Activated CD4-positive, alpha-beta T cell treated with anti-CD3 and anti-CD28 coated beads, Interleukin-2, amount 50 U/mL, for 24 hours (primary cell): ENCODE measurements at regions not wholly inside any gene's neighbourhood (a gene's known extent, or its start where the extent isn't known, plus 50 kb on each side); places are given as distances from the start of the nearest gene placed in this dataset.

Experiments used
- DNase-seq, 2 donors: peaks; one replicate each; pipeline ENCODE4 v3.0.0-alpha.2; 2020; ENCODE audit warnings: low read depth in 1 of 2, low spot score in 1 of 2

DNA sequence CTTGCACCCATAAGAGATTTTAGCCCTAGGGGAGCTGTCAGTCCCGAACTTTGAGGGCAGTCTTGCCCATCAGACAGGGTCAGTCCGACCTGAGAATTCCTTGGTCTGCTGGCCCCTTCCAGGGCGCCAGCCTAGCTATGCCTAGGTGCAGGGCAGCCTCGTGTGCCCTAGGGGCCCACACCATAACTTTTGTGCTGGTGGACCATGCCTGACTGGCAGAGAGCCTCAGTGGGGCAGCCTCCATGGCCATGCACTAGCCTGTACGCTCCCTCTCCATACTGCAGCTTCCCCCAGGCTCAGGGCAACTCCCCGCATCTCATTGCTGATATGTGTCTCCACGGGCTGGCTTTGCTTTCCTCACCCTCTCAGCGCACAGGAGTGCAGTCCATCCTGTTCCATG is 835.8 kb upstream of the ALCAM start:
- DNase-seq = no peak

DNA sequence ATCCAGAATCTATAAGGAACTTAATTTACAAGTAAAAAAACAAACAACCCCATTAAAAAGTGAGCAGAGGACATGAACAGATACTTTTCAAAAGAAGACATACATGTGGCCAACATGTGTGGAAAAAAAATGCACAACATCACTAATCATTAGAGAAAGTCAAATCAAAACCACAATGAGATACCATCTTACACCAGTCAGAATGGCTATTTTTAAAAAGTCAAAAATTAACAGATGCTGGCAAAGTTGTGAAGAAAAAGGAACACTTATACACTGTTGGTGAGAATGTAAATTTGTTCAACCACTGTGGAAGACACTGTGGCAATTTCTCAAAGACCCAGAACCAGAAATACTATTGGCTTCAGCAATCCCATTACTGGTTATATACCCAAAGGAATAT is 830.0 kb upstream of the ALCAM start:
- no peak for DNase-seq

DNA sequence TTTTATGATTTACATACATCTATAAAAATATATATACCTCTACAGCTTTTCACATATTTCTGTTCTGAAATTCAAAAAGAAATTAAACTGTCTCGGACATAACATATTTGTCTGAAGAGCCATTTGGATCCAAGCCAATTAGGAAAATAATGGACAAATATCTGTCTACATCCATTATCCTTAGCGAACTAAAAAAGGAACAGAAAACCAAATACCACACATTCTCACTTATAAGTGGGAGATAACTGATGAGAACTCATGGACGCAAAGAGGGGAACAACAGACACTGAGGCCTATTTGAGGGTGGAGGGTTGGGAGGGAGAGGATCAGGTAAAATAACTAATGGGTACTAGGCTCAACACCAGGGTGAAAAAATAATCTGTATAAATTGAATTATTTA is 829.4 kb upstream of the ALCAM start:
- no peak for DNase-seq

DNA sequence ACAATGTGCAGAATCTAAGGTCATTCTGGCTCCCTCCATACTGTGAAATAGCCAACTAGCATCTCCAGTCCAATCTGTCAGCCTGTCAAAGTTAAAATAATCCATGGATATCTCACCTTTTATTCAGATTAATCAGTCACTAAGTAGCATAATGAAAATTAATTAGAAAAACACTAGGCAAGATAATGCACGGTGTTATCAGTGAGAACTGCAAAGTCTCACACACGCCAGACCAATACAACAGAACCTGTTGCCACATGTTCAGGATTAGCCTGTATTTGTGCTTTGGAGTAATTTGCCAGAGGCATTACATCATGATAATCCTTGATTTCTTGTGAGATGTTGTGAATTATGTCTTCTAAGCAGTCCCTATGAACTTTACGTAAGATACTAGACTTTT is 820.4 kb upstream of the ALCAM start:
- no peak for DNase-seq

DNA sequence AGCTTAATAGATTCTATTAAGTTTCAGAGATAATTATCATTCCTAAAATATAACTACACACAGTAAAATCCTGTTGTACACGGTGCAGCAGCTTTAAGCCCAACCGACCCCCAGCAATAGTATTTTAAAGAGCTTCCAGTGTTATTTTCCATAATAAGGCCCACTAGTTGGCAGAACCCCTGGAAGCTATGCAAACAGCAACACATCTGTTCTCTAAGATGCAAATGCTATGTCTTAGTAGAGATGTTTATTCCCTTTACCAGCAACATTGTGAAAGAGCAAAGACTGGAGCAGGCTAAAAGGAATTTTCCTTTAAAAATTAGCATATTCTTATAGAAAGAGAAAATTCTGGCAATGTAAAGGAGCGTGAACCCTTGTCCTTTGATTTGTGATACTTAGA is 819.7 kb upstream of the ALCAM start:
- DNase-seq = no peak

DNA sequence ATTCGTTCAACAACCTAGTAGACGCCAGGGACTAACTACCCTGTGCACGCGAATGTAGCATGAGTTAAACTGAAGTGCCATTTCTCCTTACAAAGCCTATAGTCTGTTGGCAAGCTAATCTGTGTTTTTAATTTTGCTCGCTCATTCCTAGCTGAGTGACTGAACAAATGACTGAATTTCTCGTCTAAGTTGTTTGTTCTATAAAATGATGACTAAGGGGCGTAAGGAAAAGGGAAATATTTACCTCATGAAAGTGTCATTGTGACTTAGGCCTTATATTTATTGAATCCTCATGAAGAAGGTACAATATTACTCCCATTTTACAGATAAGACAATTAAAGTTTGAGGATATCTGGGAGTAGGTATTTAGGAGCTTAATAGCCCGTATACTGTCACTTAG is 818.3 kb upstream of the ALCAM start:
- DNase-seq = no peak

DNA sequence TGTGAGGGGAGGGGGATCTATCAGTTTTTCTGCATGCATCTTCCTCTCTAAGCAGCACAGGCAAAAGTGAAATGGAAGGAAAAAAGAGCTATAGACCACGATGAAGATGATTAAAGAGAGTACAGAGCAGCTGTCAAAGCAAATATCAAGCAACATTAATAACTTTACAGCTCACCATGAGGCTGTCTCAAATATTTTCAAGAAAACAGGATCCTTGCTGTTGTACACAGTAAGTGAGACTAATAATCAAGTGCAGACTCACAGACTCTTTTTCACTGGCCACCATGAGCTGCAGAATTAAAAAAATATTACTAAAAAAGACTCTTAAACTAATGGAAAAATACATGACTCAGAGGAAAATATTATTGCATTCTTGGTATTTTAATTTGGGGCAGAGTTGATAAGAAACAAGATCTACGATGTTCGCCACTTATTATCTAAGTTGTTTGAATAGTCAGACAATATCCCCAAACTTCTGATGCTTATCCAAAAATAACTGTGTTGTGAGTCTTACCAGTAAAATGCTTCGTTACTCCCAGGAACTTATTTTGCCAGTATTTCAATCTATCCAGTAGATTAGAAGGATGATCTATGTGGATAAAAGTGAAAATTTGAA is 817.5 kb upstream of the ALCAM start:
- DNase-seq = no peak

DNA sequence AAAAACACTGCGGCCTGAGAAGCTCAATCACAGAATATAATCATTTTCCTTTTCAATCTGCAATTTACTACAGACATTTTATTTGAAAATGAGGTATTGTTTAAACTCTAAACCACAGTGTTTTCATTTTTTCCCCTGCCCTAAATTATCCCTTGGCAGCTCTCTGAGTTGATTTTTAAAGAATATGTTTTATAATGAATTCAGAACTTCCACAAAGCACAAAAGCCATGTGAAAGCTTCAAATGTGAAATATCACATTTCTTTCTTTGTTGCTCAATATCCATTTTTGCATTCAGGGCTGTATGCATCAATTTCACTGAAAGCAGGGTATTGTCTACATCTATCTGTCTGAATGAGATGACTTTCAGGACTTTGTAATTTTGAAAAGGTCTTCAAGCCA is 813.6 kb upstream of the ALCAM start:
- no peak for DNase-seq

DNA sequence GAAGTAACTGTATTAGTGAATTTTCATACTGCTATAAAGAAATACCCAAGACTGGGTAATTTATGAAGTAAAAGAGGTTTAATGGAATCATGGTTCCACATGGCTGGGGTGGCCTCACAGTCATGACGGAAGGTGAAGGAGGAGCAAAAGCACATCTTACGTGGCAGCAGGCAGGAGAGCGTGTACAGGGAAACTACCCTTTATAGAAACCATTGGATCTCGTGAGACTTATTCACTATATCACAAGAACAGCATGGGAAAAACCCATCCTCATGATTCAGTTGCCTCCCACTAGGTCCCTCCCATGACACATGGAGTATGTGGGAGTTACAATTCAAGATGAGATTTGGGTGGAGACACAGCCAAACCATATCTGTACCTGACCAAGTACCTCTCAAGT is 812.3 kb upstream of the ALCAM start:
- DNase-seq = no peak

DNA sequence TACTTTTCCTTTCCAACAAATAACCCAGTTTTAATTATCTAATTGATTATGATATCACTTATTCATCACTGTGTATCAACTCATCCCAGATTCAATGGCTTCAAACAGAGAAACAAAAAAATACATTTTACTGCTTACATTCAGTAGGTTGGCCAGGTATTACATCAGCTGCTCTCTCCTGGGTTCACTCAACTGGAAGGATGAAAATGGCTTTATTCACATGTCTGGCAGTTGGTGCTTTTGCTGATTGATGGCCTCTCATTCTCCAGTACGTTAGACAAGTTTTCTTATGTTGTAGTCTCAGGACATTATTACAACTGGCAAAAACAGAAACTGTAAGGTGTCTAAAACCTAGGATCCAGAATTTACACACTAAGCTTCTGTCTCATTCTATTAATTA is 811.0 kb upstream of the ALCAM start:
- no peak for DNase-seq

DNA sequence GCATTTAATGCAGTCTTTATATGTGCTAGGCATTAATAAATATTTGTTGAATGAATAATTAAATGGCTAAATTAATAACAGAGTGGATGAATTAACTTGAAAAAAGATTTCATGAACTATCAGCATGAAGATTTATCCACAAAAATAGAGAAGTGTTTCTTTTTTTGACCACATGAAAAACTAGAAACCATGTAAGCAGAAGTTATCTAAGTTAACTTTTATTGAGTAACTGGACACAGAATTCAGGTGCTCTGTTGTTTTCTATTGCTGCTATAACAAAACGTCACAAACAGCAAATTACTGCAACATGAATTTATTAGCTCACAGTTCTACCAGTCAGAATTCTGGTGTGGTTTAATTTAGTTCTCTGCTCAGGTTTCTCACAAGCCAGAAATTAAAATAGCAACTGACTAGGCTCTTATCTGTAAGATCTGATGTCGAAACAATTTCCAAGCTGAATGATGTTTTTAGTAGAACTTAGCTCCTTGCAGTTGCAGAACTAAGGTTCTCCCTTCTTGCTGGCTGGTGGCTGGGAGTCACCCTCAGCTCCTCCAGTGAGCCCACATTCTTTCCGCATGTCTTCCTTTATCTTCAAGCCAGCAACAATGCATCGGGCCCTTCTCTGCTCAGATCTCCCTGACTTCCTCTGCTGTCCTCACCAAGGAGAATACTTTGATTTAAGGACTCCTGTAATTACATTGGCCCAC is 810.2 kb upstream of the ALCAM start:
- no peak for DNase-seq

DNA sequence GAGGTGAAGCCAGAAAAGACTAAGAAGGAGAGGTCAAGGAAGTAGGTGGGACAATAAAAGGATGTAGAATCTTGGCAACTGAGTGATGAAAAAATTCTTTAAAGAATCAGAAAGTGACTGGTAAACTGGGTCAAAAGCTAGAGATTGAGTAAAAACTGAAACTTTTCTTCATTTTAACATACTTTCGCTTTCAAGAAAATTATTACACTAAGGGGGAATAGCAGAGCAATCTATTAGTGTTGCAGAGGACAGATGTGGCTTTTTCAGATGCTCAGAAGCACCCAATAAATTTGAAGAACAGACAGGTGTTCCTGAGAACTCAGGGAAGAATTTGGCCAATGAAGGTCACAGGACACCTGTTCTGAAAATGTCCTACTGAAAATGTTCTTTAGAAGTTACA is 805.4 kb upstream of the ALCAM start:
- no peak for DNase-seq

DNA sequence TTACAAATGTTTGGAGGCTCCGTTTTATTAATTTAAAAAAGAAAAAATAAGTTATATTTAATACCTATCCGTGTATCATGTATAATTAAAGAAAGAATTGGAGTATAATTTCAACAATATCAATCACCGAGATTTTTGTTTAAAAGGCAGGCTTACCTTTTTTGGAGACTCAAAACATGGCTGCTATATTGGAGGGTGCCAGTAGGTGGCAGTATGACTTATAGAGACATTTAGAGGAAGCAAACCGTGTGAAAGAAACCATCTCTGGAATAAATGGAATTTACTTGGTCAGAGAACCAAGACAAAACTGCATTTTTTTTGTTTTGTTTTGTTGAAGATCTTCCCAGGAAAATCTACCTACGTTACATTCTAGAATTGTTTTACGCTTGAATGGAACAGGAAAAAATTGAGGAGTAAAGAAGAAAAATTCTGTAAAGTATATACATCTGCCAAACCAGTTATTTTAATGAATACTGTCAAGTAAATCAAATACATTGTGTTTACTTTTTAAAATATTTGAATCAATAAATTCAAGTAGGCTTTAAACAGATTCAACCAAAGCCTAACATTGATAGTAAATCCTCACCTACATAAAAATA is 802.6 kb upstream of the ALCAM start:
- DNase-seq = peak; percentile 24 to 47

DNA sequence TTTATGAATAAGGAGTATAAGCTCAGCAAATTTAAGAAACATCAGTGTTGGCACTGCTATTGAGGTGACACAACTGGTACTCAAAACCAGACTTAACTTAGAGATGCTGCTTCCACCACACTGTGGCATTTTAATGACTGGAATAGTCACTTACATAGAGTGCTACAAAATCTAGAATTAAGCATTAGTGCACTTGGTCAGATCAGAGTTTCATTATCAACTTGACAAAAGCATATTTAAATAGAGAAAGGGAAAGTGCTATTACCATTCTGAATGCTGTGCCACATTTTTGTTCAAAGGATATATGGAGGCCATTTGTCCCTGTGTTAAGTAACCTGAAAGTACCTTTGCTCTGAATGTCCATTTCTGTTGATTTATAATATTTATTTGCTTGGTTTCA is 800.7 kb upstream of the ALCAM start:
- no peak for DNase-seq

DNA sequence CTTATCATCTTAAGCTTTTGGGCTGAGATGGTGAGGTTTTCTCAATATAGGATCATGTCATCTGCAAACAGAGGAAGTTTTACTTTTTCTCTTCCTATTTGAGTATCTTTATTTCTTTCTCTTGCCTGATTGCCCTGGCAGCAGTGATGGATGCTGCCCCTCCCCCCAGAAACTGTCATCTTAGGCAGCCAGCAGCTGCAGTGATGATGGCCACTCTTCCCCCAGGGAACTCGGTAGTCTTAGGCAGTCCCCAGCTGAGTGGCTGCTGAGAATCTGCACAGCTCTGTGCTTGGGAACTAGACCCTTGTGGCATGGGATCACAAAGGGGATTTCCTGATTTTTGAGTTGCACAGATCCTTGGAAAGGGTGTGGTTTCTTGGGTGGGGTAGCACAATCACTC is 791.1 kb upstream of the ALCAM start:
- no peak for DNase-seq

DNA sequence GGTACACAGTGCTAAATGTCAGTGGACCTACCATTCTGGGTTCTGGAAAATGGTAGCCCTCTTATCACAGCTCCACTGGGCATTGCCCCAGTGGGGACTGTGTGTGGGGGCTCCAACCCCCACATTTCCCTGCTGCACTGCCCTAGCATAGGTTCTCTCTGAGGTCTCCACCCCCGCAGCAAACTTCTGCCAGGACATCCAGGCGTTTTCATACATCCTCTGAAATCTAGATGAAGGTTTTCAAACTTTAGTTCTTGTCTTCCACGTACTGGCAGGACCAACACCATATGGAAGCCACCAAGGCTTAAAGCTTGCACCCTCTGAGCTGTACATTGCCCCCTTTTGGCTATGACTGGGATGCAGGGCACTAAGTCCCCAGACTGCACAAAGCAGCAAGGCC is 788.2 kb upstream of the ALCAM start:
- DNase-seq = no peak

DNA sequence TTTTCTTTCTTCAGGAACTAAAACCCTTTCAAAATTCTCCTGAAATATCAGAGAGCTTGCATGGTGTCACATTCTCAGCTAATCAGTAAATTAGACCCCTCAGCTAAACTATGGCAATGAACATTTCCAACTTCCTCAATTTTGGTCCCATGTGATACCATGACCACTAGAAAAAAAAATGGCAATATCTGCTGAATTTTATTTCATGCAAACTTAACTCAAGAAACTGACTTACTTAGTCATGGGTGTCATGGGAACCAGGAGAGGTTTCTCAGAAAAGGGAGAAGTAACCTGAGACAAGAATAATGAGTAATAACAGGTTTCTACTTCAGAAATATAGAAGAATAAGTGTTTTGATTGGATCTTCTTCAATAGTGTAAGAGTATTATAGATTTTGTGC is 784.6 kb upstream of the ALCAM start:
- no peak for DNase-seq

DNA sequence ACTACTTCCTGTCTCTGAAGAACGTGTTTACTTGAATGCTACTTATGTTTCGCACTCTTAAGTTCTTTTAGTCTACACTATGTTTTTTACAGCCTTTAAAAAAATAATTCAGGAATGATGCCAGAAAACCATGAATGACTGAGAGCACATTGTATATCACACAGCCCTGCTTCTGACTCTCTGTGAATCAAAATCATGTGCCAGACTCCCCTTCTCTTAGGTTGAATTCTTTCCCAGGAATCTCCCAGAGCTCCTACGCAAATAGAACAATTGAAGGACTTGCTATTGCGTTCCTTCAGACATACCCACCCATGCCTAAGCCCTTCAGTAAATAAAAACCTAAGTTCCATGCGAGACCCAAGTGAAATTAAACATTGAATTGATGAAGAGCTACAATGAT is 782.0 kb upstream of the ALCAM start:
- DNase-seq = no peak

DNA sequence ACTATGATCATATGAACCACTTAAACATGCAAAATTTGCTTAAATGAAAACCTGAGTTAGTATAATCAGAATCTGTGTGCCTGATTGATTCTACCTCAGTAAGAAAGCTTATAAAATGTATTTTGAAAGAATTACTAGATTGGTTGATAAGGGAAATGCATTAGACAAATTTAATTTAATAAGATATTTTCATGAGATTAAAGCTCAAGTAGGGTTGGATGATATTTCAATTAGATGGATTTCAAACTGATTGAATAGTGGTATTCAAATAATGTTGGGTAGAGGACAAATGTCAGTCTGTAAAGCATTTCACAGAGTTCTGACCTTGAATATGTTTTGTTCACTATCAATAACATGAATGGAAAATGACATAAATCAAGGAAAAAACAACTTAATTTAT is 780.4 kb upstream of the ALCAM start:
- DNase-seq = no peak

DNA sequence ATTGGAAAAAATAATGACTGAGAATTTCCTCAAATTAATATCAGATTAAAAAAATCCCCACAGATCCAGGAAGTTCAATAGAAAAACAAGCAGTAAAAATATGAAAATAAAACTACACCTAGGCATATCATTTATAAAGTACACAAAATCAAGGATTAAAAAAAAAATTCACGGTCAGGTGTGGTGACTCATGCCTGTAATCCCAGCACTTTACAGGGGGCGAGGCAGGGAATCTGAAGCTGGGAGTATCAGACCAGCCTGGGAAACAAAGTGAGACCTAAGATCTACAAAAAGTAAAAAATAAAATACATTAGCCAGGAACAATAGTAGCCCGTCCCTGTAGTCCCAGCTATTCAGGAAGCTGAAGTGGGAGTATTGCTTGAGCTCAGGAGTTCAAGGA is 778.3 kb upstream of the ALCAM start:
- no peak for DNase-seq

DNA sequence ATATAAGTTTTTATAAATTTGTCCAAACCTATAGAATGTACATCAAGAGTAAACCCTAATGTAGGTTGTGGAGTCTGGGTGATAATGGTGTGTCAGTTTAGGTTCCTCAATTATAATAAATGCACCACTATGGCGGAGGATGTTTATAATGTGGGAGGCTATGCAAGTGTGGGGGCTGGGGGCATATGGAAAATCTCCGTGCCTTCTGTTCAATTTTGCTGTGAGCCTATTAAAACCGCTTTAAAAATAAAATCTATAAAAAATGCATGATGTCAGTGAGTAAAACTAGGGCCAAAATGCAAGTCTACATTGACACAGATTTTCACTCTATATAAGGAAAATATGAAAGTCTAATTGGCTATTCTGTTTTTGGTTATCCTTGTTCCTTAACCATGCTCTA is 774.9 kb upstream of the ALCAM start:
- no peak for DNase-seq

DNA sequence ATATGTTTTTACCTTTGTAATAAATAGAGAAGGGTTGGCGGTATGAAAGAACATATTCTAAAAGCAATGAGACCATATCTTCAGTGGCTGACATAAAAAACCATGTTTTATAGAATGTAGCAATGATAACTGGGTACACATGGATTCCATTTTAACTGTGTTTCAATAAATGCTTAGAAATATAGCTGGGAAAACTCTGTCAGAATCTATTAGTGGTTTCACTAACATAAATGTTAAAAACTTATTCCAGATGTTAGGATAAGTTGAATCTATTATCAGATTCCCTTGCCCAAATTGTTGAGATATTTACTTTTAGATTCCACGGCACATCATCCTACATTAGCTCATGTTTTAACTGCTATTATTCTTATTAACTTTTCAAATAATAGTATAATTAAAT is 772.2 kb upstream of the ALCAM start:
- no peak for DNase-seq

DNA sequence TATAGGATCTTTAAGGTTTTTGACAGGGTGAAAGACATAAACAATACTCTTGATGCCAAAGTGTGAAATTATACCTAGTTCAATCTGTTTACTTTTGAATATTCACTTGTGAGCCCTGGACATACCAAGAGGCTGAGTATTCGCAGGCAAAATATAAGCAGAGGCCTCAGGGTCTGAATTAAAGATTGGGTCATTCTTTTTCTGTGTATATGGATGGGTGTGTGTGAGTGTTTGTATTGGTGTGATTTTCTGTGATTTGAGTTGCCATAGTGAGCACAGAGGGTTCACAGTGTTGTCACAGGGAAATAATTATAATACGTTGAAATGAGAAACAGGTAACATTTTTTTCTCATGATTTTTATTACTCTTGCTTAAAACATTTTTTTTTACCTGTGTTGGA is 770.7 kb upstream of the ALCAM start:
- no peak for DNase-seq
